ENCODE measurements at regions not wholly inside any gene's neighbourhood (a gene's known extent, or its start where the extent isn't known, plus 50 kb on each side); places are given as distances from the start of the nearest gene placed in this dataset.

GRCh38 chr9:135030566-135031226 is 56.8 kb upstream of the OLFM1 start:
- TF ChIP-seq CTCF (IDR thresholded peaks at IDR 0.05): no peak
- no peak for TF ChIP-seq ZFX (IDR thresholded peaks at IDR 0.05; ENCODE audit: borderline replicate concordance)

Data from 22Rv1 (cell line).